HG03575 (cell line): ENCODE measurements at regions not wholly inside any gene's neighbourhood (a gene's known extent, or its start where the extent isn't known, plus 50 kb on each side); places are given as distances from the start of the nearest gene placed in this dataset.
"Not testable (repeated sequence)": the region's sequence is repeated elsewhere in the genome, so short reads cannot be mapped to it uniquely, and the experiment has no call there.

Experiments used
- ATAC-seq: cut with Tn5 transposase; IDR thresholded peaks from one replicate; pipeline ENCODE4 v1.9.1; 2021; ENCODE audit not compliant: unreplicated experiment, insufficient number of reproducible peaks, low FRiP score; ENCODE audit errors: extremely low read depth

GRCh38 chr20:51175156-51175555 lies 152.2 kb upstream of the KCNG1 start:
- ATAC-seq, result no peak

- ATAC-seq, result no peak
These were observed 151.6 kb upstream of the KCNG1 start for GRCh38 chr20:51174536-51174935.

- no peak for ATAC-seq
These were observed 149.9 kb upstream of the KCNG1 start for GRCh38 chr20:51172558-51173428.

- no peak for ATAC-seq
These were observed 148.2 kb upstream of the KCNG1 start for GRCh38 chr20:51171141-51171540.

GRCh38 chr20:51169813-51170212 lies 146.9 kb upstream of the KCNG1 start:
- no peak for ATAC-seq

GRCh38 chr20:51167911-51168310 lies 145.0 kb upstream of the KCNG1 start:
- ATAC-seq, result not testable (repeated sequence)

- no peak for ATAC-seq
These were observed 143.6 kb upstream of the KCNG1 start for GRCh38 chr20:51166489-51166888.

GRCh38 chr20:51165131-51165530 lies 142.2 kb upstream of the KCNG1 start:
- no peak for ATAC-seq

- no peak for ATAC-seq
These were observed 141.8 kb upstream of the KCNG1 start for GRCh38 chr20:51164731-51165130.

- ATAC-seq, result no peak
These were observed 141.2 kb upstream of the KCNG1 start for GRCh38 chr20:51163996-51164600.

- no peak for ATAC-seq
These were observed 139.1 kb upstream of the KCNG1 start for GRCh38 chr20:51162015-51162414.

- ATAC-seq, result no peak
These were observed 137.9 kb upstream of the KCNG1 start for GRCh38 chr20:51160821-51161220.

- ATAC-seq, result no peak
These were observed 137.1 kb upstream of the KCNG1 start for GRCh38 chr20:51159981-51160380.

GRCh38 chr20:51159303-51159702 lies 136.4 kb upstream of the KCNG1 start:
- ATAC-seq, result no peak

GRCh38 chr20:51158226-51158625 lies 135.3 kb upstream of the KCNG1 start:
- ATAC-seq, result no peak

- ATAC-seq, result no peak
These were observed 133.4 kb upstream of the KCNG1 start for GRCh38 chr20:51156041-51156982.

- ATAC-seq, result no peak
These were observed 132.1 kb upstream of the KCNG1 start for GRCh38 chr20:51154708-51155690.
